ENCODE measurements at regions not wholly inside any gene's neighbourhood (a gene's known extent, or its start where the extent isn't known, plus 50 kb on each side); places are given as distances from the start of the nearest gene placed in this dataset.

DNA sequence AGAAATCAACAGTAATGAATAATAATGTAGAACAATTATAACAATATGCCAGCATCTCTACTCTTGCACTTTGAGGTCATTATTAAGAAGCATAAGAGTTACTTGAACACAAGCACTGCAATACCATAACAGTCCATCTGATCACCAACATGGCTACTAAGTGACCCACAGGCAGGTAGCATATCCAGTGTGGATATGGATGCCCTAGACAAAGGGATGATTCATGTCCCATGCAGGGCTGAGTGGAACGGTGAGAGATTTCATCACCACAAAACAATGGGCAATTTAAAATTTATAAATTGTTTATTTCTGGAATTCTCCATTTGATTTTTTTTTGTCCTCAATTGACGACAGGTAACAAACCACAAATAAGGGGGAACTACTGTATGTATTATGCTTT, 107.7 kb upstream of the TSC22D2 start:
- H3K27me3 ChIP-seq (ENCODE audit: control insufficient read depth, insufficient read depth, low read length), result no peaks in the 10 kb centered on the region
- H2AFZ ChIP-seq (ENCODE audit: low read length), result no peak overlapping the region
- no peak overlapping the region for H3K4me3 ChIP-seq (replicated peaks in 1 of 4; ENCODE audit: control extremely low read depth in 1 of 4, insufficient read depth in 1 of 4, low read depth in 3 of 4, low read length in 4 of 4)
- no peaks in the 10 kb centered on the region for H3K36me3 ChIP-seq (ENCODE audit: control insufficient read depth, insufficient read depth, low read length)
- no peak overlapping the region for H3K27ac ChIP-seq (ENCODE audit: insufficient read depth, low read length)
- H3K9ac ChIP-seq (ENCODE audit: insufficient read depth, low read length), result no peak overlapping the region
- peak in 1 of 2 donors; percentile 40 for DNase-seq (ENCODE audit: low read depth in 2 of 2)
- no peaks in the 10 kb centered on the region for H3K9me3 ChIP-seq (ENCODE audit: control insufficient read depth, insufficient read depth, low read depth, low read length)
- no peak for TF ChIP-seq EZH2 (IDR thresholded peaks at IDR 0.05; ENCODE audit: low read length, missing control alignments)
- TF ChIP-seq, protein P1, sequence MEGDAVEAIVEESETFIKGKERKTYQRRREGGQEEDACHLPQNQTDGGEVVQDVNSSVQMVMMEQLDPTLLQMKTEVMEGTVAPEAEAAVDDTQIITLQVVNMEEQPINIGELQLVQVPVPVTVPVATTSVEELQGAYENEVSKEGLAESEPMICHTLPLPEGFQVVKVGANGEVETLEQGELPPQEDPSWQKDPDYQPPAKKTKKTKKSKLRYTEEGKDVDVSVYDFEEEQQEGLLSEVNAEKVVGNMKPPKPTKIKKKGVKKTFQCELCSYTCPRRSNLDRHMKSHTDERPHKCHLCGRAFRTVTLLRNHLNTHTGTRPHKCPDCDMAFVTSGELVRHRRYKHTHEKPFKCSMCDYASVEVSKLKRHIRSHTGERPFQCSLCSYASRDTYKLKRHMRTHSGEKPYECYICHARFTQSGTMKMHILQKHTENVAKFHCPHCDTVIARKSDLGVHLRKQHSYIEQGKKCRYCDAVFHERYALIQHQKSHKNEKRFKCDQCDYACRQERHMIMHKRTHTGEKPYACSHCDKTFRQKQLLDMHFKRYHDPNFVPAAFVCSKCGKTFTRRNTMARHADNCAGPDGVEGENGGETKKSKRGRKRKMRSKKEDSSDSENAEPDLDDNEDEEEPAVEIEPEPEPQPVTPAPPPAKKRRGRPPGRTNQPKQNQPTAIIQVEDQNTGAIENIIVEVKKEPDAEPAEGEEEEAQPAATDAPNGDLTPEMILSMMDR (conservative IDR thresholded peaks at IDR 0.05 in 1 of 2, IDR thresholded peaks at IDR 0.05 in 1 of 2; ENCODE audit: low read depth in 1 of 2, low read length in 2 of 2), result no peak
- peaks cover 6% of the 10 kb centered on the region for H3K4me1 ChIP-seq (ENCODE audit: control insufficient read depth, extremely low read depth, insufficient read depth, low read length)
- no peaks in the 10 kb centered on the region for H3K79me2 ChIP-seq (ENCODE audit: control insufficient read depth, insufficient read depth, low read length)
- no peak overlapping the region for H3K4me2 ChIP-seq (ENCODE audit: extremely low read depth, insufficient read depth, low read length)
- H4K20me1 ChIP-seq (ENCODE audit: control insufficient read depth, extremely low read depth, insufficient read depth, low read length), result no peaks in the 10 kb centered on the region

DNA sequence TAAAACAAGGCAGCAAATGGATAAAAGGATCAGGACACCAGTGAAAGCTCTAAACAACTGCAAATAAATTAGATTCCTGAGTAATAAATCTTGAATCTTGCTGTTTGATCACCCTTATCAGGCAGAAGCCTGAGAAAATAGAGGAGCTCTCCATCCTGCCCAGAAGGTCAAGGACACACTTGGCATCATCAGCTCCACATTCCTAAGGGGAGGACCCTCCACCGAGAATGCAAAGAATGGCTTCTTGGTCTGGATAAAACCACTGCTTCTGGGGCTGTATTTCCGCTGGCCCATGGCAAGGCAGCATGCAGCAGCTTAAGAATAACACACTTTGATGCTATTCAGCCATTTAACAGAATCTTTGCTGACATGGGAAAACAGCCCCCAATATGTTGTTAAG, 108.9 kb upstream of the TSC22D2 start:
- H3K36me3 ChIP-seq (ENCODE audit: control insufficient read depth, insufficient read depth, low read length), result no peaks in the 10 kb centered on the region
- H3K9me3 ChIP-seq (ENCODE audit: control insufficient read depth, insufficient read depth, low read depth, low read length), result no peaks in the 10 kb centered on the region
- TF ChIP-seq, protein P1 (conservative IDR thresholded peaks at IDR 0.05 in 1 of 2, IDR thresholded peaks at IDR 0.05 in 1 of 2; ENCODE audit: low read depth in 1 of 2, low read length in 2 of 2), result no peak
- TF ChIP-seq EZH2 (IDR thresholded peaks at IDR 0.05; ENCODE audit: low read length, missing control alignments), result no peak
- H3K4me1 ChIP-seq (ENCODE audit: control insufficient read depth, extremely low read depth, insufficient read depth, low read length), result peaks cover 8% of the 10 kb centered on the region
- H2AFZ ChIP-seq (ENCODE audit: low read length), result no peak overlapping the region
- no peak overlapping the region for H3K27ac ChIP-seq (ENCODE audit: insufficient read depth, low read length)
- H3K4me3 ChIP-seq (replicated peaks in 1 of 4; ENCODE audit: control extremely low read depth in 1 of 4, insufficient read depth in 1 of 4, low read depth in 3 of 4, low read length in 4 of 4), result no peak overlapping the region
- peak in 1 of 2 donors; percentile 90 for DNase-seq (ENCODE audit: low read depth in 2 of 2)
- H3K79me2 ChIP-seq (ENCODE audit: control insufficient read depth, insufficient read depth, low read length), result no peaks in the 10 kb centered on the region
- no peak overlapping the region for H3K4me2 ChIP-seq (ENCODE audit: extremely low read depth, insufficient read depth, low read length)
- H3K9ac ChIP-seq (ENCODE audit: insufficient read depth, low read length), result no peak overlapping the region
- H3K27me3 ChIP-seq (ENCODE audit: control insufficient read depth, insufficient read depth, low read length), result no peaks in the 10 kb centered on the region
- H4K20me1 ChIP-seq (ENCODE audit: control insufficient read depth, extremely low read depth, insufficient read depth, low read length), result no peaks in the 10 kb centered on the region

DNA sequence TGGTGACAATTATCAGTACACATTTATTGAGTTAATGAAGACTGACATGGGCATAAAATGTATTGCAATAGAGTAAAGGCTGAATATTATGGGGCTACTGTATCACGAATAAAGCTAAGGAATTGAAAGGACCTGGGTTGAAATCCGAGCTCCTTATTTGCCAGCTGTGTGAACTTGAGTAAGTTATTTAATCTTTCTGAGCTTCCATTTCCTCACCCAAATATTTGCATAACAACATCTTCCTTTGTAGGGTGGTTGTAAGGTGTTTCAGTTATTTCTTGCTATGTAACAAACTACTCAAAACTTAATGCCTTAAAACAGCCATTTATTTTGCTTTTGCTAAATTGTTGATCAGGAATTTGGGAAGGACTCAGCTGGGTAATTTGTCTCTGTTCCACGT, 111.1 kb upstream of the TSC22D2 start:
- DNase-seq (ENCODE audit: low read depth in 2 of 2), result no peak
- H3K79me2 ChIP-seq (ENCODE audit: control insufficient read depth, insufficient read depth, low read length), result no peaks in the 10 kb centered on the region
- TF ChIP-seq, protein P1 (conservative IDR thresholded peaks at IDR 0.05 in 1 of 2, IDR thresholded peaks at IDR 0.05 in 1 of 2; ENCODE audit: low read depth in 1 of 2, low read length in 2 of 2), result no peak
- no peak for TF ChIP-seq EZH2 (IDR thresholded peaks at IDR 0.05; ENCODE audit: low read length, missing control alignments)
- no peak overlapping the region for H3K9ac ChIP-seq (ENCODE audit: insufficient read depth, low read length)
- no peaks in the 10 kb centered on the region for H4K20me1 ChIP-seq (ENCODE audit: control insufficient read depth, extremely low read depth, insufficient read depth, low read length)
- no peak overlapping the region for H2AFZ ChIP-seq (ENCODE audit: low read length)
- no peaks in the 10 kb centered on the region for H3K9me3 ChIP-seq (ENCODE audit: control insufficient read depth, insufficient read depth, low read depth, low read length)
- H3K4me2 ChIP-seq (ENCODE audit: extremely low read depth, insufficient read depth, low read length), result no peak overlapping the region
- no peaks in the 10 kb centered on the region for H3K36me3 ChIP-seq (ENCODE audit: control insufficient read depth, insufficient read depth, low read length)
- H3K4me3 ChIP-seq (replicated peaks in 1 of 4; ENCODE audit: control extremely low read depth in 1 of 4, insufficient read depth in 1 of 4, low read depth in 3 of 4, low read length in 4 of 4), result no peak overlapping the region
- no peak overlapping the region for H3K27ac ChIP-seq (ENCODE audit: insufficient read depth, low read length)
- no peaks in the 10 kb centered on the region for H3K27me3 ChIP-seq (ENCODE audit: control insufficient read depth, insufficient read depth, low read length)
- H3K4me1 ChIP-seq (ENCODE audit: control insufficient read depth, extremely low read depth, insufficient read depth, low read length), result peaks cover 12% of the 10 kb centered on the region

Data from fibroblast of lung (primary cell).